ENCODE measurements at regions not wholly inside any gene's neighbourhood (a gene's known extent, or its start where the extent isn't known, plus 50 kb on each side); places are given as distances from the start of the nearest gene placed in this dataset.

DNA sequence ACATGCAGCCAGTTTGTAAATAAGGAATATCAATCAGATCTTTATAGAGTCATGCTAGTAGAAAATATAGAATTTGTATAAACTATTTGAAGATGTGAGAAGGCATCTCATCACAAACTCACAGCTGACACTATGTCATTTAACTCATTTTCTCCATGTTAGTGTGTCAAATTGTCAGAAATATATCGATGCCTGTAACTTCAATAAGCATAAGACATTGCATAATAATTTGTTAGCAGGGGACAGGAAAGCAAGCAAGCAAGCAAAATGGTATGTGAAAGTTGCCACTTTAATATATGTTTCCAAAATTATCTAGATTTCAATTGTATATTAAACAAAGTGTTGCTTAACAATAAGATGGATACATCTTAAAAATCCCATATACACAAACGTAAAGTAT lies 571.0 kb downstream of the ARL4A start:
- Mint-ChIP-seq H3K27me3 (no peaks in the 10 kb centered on the region), H3K27ac (no peak overlapping the region), H3K9me3 (ENCODE audit: insufficient read depth) (no peaks in the 10 kb centered on the region), H3K4me3 (no peak overlapping the region), H3K4me1 (no peaks in the 10 kb centered on the region)
- Histone ChIP-seq H3K9me3 (ENCODE audit: control extremely low read depth in 1 of 3, control insufficient read depth in 2 of 3, insufficient read depth in 1 of 3, low read length in 2 of 3) (no peaks in the 10 kb centered on the region), H2AFZ (ENCODE audit: insufficient read depth, low read depth, low read length, poor library complexity, severe bottlenecking) (no peak overlapping the region), H3K27me3 (replicated peaks in 1 of 4; ENCODE audit: control extremely low read depth in 1 of 4, control insufficient read depth in 3 of 4, insufficient read depth in 4 of 4, low read length in 3 of 4) (peaks cover 0 to 3% (median 0%) of the 10 kb centered on the region in 4 experiments), H3K9ac (ENCODE audit: low read length) (no peak overlapping the region), H4K20me1 (ENCODE audit: control insufficient read depth, insufficient read depth, low read length, poor library complexity, severe bottlenecking) (no peaks in the 10 kb centered on the region), H3K4me2 (replicated peaks; ENCODE audit: low read depth, low read length, poor library complexity, severe bottlenecking) (no peak overlapping the region), H3K27ac (ENCODE audit: low read length in 2 of 2) (no peak overlapping the region), H3K36me3 (replicated peaks in 1 of 2; ENCODE audit: control extremely low read depth in 1 of 2, control insufficient read depth in 1 of 2, extremely low read depth in 1 of 2, insufficient read depth in 2 of 2, low read length in 1 of 2) (no peaks in the 10 kb centered on the region), H3K4me3 (ENCODE audit: control extremely low read depth in 1 of 5, extremely low read depth in 1 of 5, insufficient read depth in 1 of 5, low read depth in 2 of 5, low read length in 4 of 5) (no peak overlapping the region), H3K79me2 (ENCODE audit: control insufficient read depth, insufficient read depth, low read length) (no peaks in the 10 kb centered on the region), H3K4me1 (ENCODE audit: control insufficient read depth in 2 of 2, insufficient read depth in 2 of 2, low read length in 2 of 2) (no peaks in the 10 kb centered on the region)
- ChIA-PET CTCF (no interaction called here), POLR2A (no interaction called here)
- ATAC-seq (ENCODE audit: low read depth), result no peak
- TF ChIP-seq EZH2 (IDR thresholded peaks at IDR 0.05; ENCODE audit: borderline replicate concordance, insufficient read depth, low read depth, low read length, poor library complexity, severe bottlenecking), result no peak
- no CpG with 5 or more reads among the region's 2 CpGs for WGBS (ENCODE audit: insufficient coverage)
- DNase-seq, result no peak
- intact Hi-C loops (cut with micrococcal nuclease), result no loop called here

DNA sequence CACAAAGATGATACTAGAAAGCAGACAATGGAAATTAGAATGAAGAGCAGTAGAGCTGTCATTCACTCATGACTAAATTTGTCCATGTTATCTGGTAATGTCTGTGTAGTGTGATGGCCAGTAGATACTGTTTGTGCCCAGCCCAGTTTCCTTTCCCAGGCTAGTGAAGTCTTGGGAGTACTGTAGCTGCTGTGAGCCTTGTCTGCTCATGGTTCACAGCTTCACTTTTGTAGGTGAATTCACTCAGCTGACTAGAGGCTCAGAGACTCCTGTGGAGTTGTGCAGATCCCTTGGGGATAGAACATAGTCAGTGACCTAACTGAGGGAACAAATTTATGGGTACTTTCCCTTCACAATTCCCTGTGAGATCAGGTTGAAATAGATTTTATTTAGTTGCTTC lies 572.5 kb downstream of the ARL4A start:
- CTCF ChIA-PET, result interaction anchor here (0.8 to 5.2 kb wide), 4 partner anchors 621 to 737 kb away, joined by 3 to 94 read pairs (median 32); no protein-coding TSS in a partner anchor
- H2AFZ ChIP-seq (ENCODE audit: insufficient read depth, low read depth, low read length, poor library complexity, severe bottlenecking), result no peak overlapping the region

More for the DNA sequence above, 572.5 kb downstream of the ARL4A start:
- H3K27ac ChIP-seq (ENCODE audit: low read length in 2 of 2), result no peak overlapping the region
- H3K4me2 ChIP-seq (replicated peaks; ENCODE audit: low read depth, low read length, poor library complexity, severe bottlenecking), result no peak overlapping the region
- no peaks in the 10 kb centered on the region for H3K79me2 ChIP-seq (ENCODE audit: control insufficient read depth, insufficient read depth, low read length)
- H4K20me1 ChIP-seq (ENCODE audit: control insufficient read depth, insufficient read depth, low read length, poor library complexity, severe bottlenecking), result no peaks in the 10 kb centered on the region
- no peak overlapping the region for H3K4me3 Mint-ChIP-seq
- peaks cover 0 to 3% (median 0%) of the 10 kb centered on the region in 4 experiments for H3K27me3 ChIP-seq (replicated peaks in 1 of 4; ENCODE audit: control extremely low read depth in 1 of 4, control insufficient read depth in 3 of 4, insufficient read depth in 4 of 4, low read length in 3 of 4)
- ATAC-seq (ENCODE audit: low read depth), result no peak
- H3K4me3 ChIP-seq (ENCODE audit: control extremely low read depth in 1 of 5, extremely low read depth in 1 of 5, insufficient read depth in 1 of 5, low read depth in 2 of 5, low read length in 4 of 5), result no peak overlapping the region
- no peak overlapping the region for H3K27ac Mint-ChIP-seq
- intact Hi-C loops (cut with micrococcal nuclease), result no loop called here
- no peaks in the 10 kb centered on the region for H3K36me3 ChIP-seq (replicated peaks in 1 of 2; ENCODE audit: control extremely low read depth in 1 of 2, control insufficient read depth in 1 of 2, extremely low read depth in 1 of 2, insufficient read depth in 2 of 2, low read length in 1 of 2)
- TF ChIP-seq, protein P1, sequence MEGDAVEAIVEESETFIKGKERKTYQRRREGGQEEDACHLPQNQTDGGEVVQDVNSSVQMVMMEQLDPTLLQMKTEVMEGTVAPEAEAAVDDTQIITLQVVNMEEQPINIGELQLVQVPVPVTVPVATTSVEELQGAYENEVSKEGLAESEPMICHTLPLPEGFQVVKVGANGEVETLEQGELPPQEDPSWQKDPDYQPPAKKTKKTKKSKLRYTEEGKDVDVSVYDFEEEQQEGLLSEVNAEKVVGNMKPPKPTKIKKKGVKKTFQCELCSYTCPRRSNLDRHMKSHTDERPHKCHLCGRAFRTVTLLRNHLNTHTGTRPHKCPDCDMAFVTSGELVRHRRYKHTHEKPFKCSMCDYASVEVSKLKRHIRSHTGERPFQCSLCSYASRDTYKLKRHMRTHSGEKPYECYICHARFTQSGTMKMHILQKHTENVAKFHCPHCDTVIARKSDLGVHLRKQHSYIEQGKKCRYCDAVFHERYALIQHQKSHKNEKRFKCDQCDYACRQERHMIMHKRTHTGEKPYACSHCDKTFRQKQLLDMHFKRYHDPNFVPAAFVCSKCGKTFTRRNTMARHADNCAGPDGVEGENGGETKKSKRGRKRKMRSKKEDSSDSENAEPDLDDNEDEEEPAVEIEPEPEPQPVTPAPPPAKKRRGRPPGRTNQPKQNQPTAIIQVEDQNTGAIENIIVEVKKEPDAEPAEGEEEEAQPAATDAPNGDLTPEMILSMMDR (IDR thresholded peaks at IDR 0.05), result no peak
- no peak for TF ChIP-seq EZH2 (IDR thresholded peaks at IDR 0.05; ENCODE audit: borderline replicate concordance, insufficient read depth, low read depth, low read length, poor library complexity, severe bottlenecking)
- no peak overlapping the region for H3K9ac ChIP-seq (ENCODE audit: low read length)
- H3K9me3 ChIP-seq (ENCODE audit: control extremely low read depth in 1 of 3, control insufficient read depth in 2 of 3, insufficient read depth in 1 of 3, low read length in 2 of 3), result no peaks in the 10 kb centered on the region
- H3K4me1 Mint-ChIP-seq, result no peaks in the 10 kb centered on the region
- H3K4me1 ChIP-seq (ENCODE audit: control insufficient read depth in 2 of 2, insufficient read depth in 2 of 2, low read length in 2 of 2), result no peaks in the 10 kb centered on the region
- POLR2A ChIA-PET, result no interaction called here
- no peak for DNase-seq
- no peaks in the 10 kb centered on the region for H3K27me3 Mint-ChIP-seq
- no peaks in the 10 kb centered on the region for H3K9me3 Mint-ChIP-seq (ENCODE audit: insufficient read depth)
